Hematopoietic multipotent progenitor cell treated with erythropoietin and hydrocortisone succinate and interleukin-3 and kit ligand, for 4 days (in vitro differentiated cells): ENCODE measurements at regions not wholly inside any gene's neighbourhood (a gene's known extent, or its start where the extent isn't known, plus 50 kb on each side); places are given as distances from the start of the nearest gene placed in this dataset.
"Not testable (repeated sequence)": the region's sequence is repeated elsewhere in the genome, so short reads cannot be mapped to it uniquely, and the experiment has no call there.

Source experiments
- DNase-seq: peaks from one replicate; pipeline ENCODE4 v3.0.0-alpha.2; 2015

- no peak for DNase-seq
Measured at GRCh38 chr2:150095361-150096095, 391.9 kb downstream of the RND3 start.

- DNase-seq: no peak
Measured at GRCh38 chr2:150091846-150092245, 395.6 kb downstream of the RND3 start.

- DNase-seq: no peak
Measured at GRCh38 chr2:150090031-150090430, 397.4 kb downstream of the RND3 start.

- no peak for DNase-seq
Measured at GRCh38 chr2:150088538-150088937, 398.9 kb downstream of the RND3 start.

GRCh38 chr2:150085478-150085877 is 402.0 kb downstream of the RND3 start:
- DNase-seq: no peak

- no peak for DNase-seq
Measured at GRCh38 chr2:150081775-150082481, 405.5 kb downstream of the RND3 start.

GRCh38 chr2:150076281-150076680 is 411.2 kb downstream of the RND3 start:
- no peak for DNase-seq

- DNase-seq: no peak
Measured at GRCh38 chr2:150075831-150076230, 411.6 kb downstream of the RND3 start.

GRCh38 chr2:150066490-150066889 is 421.0 kb downstream of the RND3 start:
- DNase-seq: no peak

GRCh38 chr2:150063931-150064548 is 423.4 kb downstream of the RND3 start:
- DNase-seq: no peak

- no peak for DNase-seq
Measured at GRCh38 chr2:150063432-150063889, 424.0 kb downstream of the RND3 start.

GRCh38 chr2:150062416-150062815 is 425.1 kb downstream of the RND3 start:
- no peak for DNase-seq

- DNase-seq: no peak
Measured at GRCh38 chr2:150060341-150060740, 427.1 kb downstream of the RND3 start.

- not testable (repeated sequence) for DNase-seq
Measured at GRCh38 chr2:150059676-150060075, 427.8 kb downstream of the RND3 start.

- no peak for DNase-seq
Measured at GRCh38 chr2:150052457-150052856, 435.0 kb downstream of the RND3 start.

- DNase-seq: no peak
Measured at GRCh38 chr2:150051004-150051403, 436.5 kb downstream of the RND3 start.

GRCh38 chr2:150050036-150050435 is 437.4 kb downstream of the RND3 start:
- DNase-seq: no peak

GRCh38 chr2:150047620-150048222 is 439.7 kb downstream of the RND3 start:
- DNase-seq: no peak

- no peak for DNase-seq
Measured at GRCh38 chr2:150046810-150047209, 440.7 kb downstream of the RND3 start.

GRCh38 chr2:150046211-150046610 is 441.3 kb downstream of the RND3 start:
- no peak for DNase-seq

GRCh38 chr2:150045601-150046000 is 441.9 kb downstream of the RND3 start:
- DNase-seq: no peak

- no peak for DNase-seq
Measured at GRCh38 chr2:150043172-150043500, 444.3 kb downstream of the RND3 start.

- DNase-seq: no peak
Measured at GRCh38 chr2:150042500-150043171, 444.8 kb downstream of the RND3 start.
